ENCODE measurements at regions not wholly inside any gene's neighbourhood (a gene's known extent, or its start where the extent isn't known, plus 50 kb on each side); places are given as distances from the start of the nearest gene placed in this dataset.

- H3K79me2 ChIP-seq (ENCODE audit: insufficient read depth, low read length), result no peaks in the 10 kb centered on the region
- H3K4me2 ChIP-seq (ENCODE audit: insufficient read depth, insufficient read length, low read length), result no peak overlapping the region
- no peak overlapping the region for H2AFZ ChIP-seq (ENCODE audit: low read length)
- no peak overlapping the region for H3K18ac ChIP-seq (ENCODE audit: insufficient read length, low read depth, low read length)
- TF ChIP-seq CTCF (conservative IDR thresholded peaks at IDR 0.05), result no peak
- Mint-ChIP-seq H3K27me3 (ENCODE audit: low read depth) (peaks cover 7% of the 10 kb centered on the region), H3K4me1 (peaks cover 23 to 29% of the 10 kb centered on the region in 2 experiments), H3K36me3 (ENCODE audit: insufficient read depth in 1 of 3, low read depth in 3 of 3) (no peaks in the 10 kb centered on the region; a peak in 1 of 7 replicates), H3K4me3 (no peak overlapping the region), H3K27ac (no peak overlapping the region; a peak in 1 of 7 replicates), H3K9me3 (no peaks in the 10 kb centered on the region)
- H4K91ac ChIP-seq (ENCODE audit: insufficient read length, low read depth, low read length), result no peak overlapping the region
- H3K27me3 ChIP-seq (ENCODE audit: insufficient read depth, low read length), result no peaks in the 10 kb centered on the region
- no peak overlapping the region for H3K23ac ChIP-seq (ENCODE audit: insufficient read length, low read depth, low read length)
- no CpG with 5 or more reads among the region's 3 CpGs for WGBS (ENCODE audit: extremely low coverage, insufficient read length, low lambda C conversion rate)
- H3K14ac ChIP-seq (ENCODE audit: insufficient read depth, low read length), result no peak overlapping the region
- H2BK12ac ChIP-seq (ENCODE audit: insufficient read length, low read depth, low read length), result no peak overlapping the region
- H4K8ac ChIP-seq (replicated peaks; ENCODE audit: insufficient read length, low read depth, low read length), result no peak overlapping the region
- H3T11ph ChIP-seq (ENCODE audit: low read length), result no peak overlapping the region
- H4K20me1 ChIP-seq (ENCODE audit: control insufficient read depth, insufficient read depth, insufficient read length), result no peaks in the 10 kb centered on the region
- H3K9me3 ChIP-seq (ENCODE audit: control insufficient read depth, low read depth, low read length), result no peaks in the 10 kb centered on the region
- no peak overlapping the region for H3K56ac ChIP-seq (ENCODE audit: insufficient read length, low read depth, low read length)
- H3K9ac ChIP-seq (ENCODE audit: extremely low read depth, insufficient read length, low read length), result no peak overlapping the region
- H3K79me1 ChIP-seq (ENCODE audit: insufficient read depth, low read depth, low read length, poor library complexity, severe bottlenecking), result no peaks in the 10 kb centered on the region
- H3K4me1 ChIP-seq (ENCODE audit: insufficient read depth, low read length), result peaks cover 3% of the 10 kb centered on the region; the same call in 1 of the 2 replicates
- H3K4ac ChIP-seq (ENCODE audit: low read depth, low read length), result no peak overlapping the region
- no peak overlapping the region for H2BK5ac ChIP-seq (ENCODE audit: insufficient read length, low read length)
- H2BK20ac ChIP-seq (ENCODE audit: low read depth, low read length, poor library complexity, severe bottlenecking), result no peak overlapping the region
- H2BK120ac ChIP-seq (ENCODE audit: low read depth, low read length, poor library complexity, severe bottlenecking), result no peak overlapping the region
- H3K23me2 ChIP-seq (ENCODE audit: insufficient read length, low read depth, low read length, poor library complexity, severe bottlenecking), result no peaks in the 10 kb centered on the region
- no peak overlapping the region for H2BK15ac ChIP-seq (ENCODE audit: low read depth, low read length)
- no peak overlapping the region for H3K27ac ChIP-seq (ENCODE audit: insufficient read length, low read depth, low read length)
- H2AK5ac ChIP-seq (ENCODE audit: insufficient read length, low read length), result no peak overlapping the region
- no peak overlapping the region for H4K5ac ChIP-seq (ENCODE audit: insufficient read length, low read depth, low read length)
- DNase-seq, result no peak
These were observed 708.2 kb downstream of the UQCRFS1 start for GRCh38 chr19:28504727-28505126.
